ENCODE measurements at regions not wholly inside any gene's neighbourhood (a gene's known extent, or its start where the extent isn't known, plus 50 kb on each side); places are given as distances from the start of the nearest gene placed in this dataset.
"Not testable (repeated sequence)": the region's sequence is repeated elsewhere in the genome, so short reads cannot be mapped to it uniquely, and the experiment has no call there.

GRCh38 chr2:64251497-64252250 lies 107.5 kb upstream of the PELI1 start:
- peak in 1 of 14 donors; percentile 34 for DNase-seq

DNA sequence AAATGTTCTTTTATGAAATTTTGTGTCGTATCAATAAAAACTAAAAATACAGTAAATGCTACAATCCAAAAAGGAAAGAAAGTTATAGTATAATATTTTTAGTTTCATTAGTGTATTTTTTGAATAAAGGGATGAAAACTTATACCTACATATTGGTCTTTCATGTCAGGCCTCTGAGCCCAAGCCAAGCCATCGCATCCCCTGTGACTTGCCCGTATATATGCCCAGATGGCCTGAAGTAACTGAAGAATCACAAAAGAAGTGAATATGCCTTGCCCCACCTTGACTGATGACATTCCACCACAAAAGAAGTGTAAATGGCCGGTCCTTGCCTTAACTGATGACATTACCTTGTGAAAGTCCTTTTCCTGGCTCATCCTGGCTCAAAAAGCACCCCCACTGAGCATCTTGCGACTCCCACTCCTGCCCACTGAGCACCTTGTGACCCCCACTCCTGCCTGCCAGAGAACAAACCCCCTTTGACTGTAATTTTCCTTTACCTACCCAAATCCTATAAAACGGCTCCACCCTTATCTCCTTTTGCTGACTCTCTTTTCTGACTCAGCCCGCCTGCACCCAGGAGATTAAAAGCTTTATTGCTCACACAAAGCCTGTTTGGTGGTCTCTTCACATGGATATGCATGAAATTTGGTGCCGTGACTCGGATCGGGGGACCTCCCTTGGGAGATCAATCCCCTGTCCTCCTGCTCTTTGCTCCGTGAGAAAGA lies 108.2 kb upstream of the PELI1 start:
- not testable (repeated sequence) for DNase-seq

GRCh38 chr2:64253421-64253820 lies 109.2 kb upstream of the PELI1 start:
- DNase-seq = not testable (repeated sequence)

- DNase-seq = no peak
Measured at GRCh38 chr2:64258566-64258965, 114.3 kb upstream of the PELI1 start.

DNA sequence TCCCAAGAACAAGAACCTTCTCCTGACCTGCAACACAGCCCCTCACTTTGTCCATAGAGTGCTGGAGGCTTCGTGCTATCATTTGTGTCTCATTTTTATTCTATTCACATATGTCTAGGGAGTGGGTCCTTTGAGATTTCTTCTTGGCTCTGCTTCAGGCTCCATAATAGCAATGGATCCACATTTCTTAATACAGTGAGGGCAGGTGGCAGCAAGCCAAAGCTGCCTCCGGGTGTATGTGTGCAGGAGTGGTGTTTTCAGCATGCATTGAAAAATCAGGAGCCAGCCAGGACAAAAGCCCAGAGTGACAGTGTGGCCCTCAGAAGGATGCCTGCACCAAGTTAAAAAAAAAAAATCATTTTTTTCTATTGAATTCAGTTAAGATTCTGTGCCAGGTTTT lies 115.1 kb upstream of the PELI1 start:
- DNase-seq = no peak

- no peak for DNase-seq
Measured at GRCh38 chr2:64260093-64260803, 116.0 kb upstream of the PELI1 start.

DNA sequence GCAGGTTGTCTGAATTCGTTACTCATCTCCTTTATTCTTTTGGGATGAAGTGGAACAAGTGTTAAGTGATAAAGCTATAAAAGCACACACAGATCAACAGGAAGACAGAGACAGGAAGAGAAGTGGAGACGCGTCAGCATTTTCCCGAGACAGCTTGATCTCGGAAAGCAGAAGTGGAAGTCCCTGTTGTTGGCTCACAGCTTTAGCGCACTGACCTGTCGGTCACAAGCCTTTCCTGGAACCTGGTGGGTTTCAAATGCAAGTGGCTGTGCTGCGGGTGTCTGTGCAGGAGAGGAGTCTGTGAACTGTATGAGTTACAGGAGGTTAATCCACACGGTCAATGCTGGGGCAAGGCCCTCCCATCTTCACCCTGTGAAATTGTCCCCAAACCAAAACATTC lies 116.6 kb upstream of the PELI1 start:
- peak in 9 of 14 donors; percentile 23 to 60 (median 46) for DNase-seq

DNA sequence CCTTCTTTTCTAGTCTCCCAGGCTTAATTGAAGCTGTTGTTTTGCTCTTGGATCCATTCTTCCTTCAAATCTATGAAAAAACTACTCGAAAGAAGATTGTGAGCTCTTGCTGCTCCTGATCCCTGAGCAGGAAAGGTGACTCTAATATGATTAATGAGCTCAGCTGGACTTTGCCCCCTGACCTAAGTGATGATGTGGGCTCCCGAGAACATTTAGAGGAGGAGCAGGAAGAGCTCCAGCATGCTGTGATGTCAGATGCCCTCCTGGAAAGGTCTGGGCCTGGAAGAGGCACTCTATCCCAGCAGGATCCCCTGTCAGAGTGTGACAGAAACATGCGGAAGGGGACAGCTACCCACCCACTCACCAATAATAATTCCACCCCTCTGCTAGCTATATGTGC lies 117.9 kb upstream of the PELI1 start:
- DNase-seq = no peak

DNA sequence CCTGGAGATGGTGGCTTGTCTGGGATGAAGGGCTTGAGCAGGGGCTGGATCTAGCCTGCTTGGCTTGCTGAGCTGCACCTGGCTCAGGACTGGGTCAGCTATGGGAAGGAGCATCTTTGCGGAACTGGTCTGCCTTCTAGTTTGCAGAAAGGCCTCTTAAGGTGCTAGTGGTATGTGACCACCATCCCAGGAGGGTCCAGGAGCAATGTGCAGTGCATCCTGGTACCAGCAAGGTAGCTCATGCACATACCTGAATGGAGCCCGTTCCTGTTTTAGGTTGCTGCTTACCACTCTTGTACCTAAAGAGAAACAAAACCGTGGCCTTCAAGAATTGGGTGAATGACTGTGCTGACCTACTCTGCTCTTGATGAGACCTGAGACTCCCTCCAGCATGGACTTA lies 118.6 kb upstream of the PELI1 start:
- no peak for DNase-seq

DNA sequence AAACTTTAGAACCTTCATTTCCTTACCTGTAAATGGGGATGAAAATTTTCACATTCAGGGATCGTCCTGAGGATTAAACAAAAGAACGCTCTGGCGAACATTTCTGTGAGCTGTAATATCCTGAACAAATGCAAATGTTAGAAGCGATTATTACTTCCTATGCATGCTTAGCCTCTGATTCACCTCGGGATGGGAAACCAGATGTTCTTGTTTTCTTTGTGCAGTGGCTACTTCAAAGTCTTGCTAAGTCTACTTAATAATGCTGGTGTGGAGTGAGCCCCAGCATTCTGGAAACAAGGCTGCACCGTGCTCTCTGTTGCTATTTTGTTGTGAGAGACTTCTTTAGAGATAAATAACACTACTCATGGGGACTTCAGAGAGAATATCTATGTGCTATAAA lies 119.1 kb upstream of the PELI1 start:
- DNase-seq = no peak

- DNase-seq = no peak
Measured at GRCh38 chr2:64267699-64268098, 123.5 kb upstream of the PELI1 start.

DNA sequence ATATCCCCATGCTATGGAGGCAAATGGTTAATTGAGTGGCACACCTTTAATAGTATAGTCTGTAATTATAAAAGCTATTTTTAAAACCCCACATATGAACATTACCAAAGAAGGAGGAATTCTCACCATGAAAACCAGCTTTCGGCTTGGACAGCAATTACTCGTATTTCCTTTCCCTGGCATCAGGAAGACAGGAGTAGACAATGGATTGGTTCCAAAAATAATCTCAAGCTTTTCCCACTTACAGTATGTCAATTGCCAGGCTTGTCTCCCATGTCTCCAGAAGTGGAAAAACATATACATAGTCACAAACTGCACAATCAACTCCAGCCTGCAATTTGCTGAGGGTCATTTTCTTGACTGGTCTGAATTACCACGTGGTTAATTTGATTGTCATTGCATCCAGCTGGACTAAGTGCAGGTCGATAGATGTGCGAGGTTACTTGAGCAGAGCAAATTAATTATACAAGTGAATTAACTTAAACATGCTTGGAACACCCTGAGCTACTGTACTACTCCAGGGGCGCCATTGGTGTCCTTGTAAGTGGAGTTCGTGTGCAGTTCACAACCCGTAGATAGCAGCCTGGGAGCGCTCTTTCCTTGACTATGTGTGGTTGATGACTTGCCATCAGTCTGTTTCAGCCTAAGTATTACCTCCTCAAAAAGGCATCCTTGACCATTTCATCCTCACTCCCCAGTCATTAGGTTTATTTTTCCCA lies 124.3 kb upstream of the PELI1 start:
- no peak for DNase-seq

DNA sequence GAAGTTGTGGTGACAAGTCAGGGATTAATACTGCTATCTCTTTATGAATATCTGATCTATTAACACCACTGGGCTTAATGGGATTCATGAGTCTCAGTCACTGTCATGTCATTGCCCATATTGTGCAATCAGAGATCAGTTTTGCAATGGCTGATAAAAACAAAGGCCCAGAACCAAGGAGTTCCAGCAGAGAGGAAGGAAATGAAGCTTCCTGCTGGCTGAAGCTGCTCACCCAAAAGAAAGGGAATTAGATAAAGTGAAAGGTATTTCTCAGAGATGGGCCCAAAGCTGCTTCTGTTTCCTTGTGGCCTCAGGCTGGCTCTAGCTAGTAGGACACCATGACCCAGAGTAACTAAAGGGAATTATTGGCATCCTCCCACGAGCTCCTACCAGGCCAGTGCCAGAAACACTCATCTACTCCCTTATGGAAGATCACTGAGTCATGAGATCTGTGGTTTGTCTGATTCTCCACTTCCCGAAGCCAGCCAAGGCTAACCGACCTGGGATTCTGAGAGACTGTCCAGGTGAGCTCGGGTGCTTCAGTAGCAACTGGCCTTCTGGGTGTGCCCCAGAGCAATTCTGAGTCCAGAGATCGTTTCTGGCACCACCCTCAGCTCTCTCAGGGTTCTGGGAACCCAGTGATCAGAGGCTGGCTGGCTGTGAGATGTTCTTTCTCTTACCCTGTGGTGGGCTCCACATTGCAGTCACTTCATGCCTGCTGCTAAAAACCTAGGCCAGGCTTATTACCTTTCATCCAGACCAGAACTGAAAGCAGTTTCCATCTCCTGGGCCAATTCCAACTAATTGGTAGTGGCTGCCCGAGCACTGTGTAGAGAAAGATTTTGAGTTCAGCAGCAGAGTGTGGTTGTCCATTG lies 129.5 kb upstream of the PELI1 start:
- peak in 7 of 14 donors; percentile 19 to 67 (median 27) for DNase-seq

GRCh38 chr2:64274399-64275173 lies 130.4 kb upstream of the PELI1 start:
- DNase-seq = no peak

DNA sequence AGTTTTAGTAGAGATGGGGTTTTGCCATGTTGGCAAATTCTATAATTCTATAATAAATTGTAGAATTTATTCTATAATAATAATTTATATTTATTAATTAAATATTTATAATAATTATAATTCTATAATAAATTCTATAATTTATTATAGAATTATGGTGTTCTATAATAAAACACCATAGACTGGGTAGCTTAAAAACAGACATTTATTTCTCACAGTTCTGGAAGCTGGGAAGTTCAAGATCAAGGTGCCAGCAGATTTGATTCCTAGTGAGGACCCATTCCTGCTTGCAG lies 130.9 kb upstream of the PELI1 start:
- DNase-seq = no peak

- DNase-seq = no peak
Measured at GRCh38 chr2:64276417-64277095, 132.3 kb upstream of the PELI1 start.

DNA sequence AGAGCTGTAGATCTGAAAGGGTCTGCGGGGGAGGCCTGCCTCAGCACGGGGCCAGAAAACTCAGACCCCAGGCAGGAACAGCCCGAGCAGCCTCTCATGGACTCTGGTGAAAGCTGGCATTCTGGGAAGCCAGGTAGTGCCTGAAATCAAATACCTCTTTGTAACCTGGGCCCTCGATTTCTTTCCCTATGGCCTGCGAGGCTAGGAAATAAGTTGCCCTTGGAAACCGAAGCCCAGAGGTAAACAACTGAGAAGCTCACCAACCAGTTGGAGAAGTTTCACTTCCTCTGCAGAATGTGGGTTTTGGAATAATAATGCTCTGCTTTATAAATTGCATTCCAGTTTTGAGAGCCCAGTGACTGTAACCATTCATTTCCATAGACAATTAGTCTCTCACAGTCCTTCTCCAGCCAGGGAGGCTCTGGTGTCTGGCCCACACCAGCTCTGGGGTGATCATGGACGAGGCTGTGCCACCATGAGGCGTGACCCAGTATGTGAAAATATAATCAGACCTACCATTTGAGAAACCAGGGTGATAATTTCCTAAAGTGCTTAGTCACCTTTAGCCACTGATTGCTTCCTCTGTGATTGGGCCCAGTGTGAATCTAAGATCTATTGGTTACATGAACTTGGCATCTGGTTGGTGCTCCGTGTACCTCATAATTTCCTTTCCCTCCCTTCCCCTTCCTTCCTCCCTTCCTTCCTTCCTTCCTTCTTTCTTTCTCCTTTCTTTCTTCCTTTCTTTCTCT lies 133.1 kb upstream of the PELI1 start:
- peak in 4 of 14 donors; percentile 25 to 39 (median 35) for DNase-seq

- DNase-seq = not testable (repeated sequence)
Measured at GRCh38 chr2:64280812-64281211, 136.6 kb upstream of the PELI1 start.

DNA sequence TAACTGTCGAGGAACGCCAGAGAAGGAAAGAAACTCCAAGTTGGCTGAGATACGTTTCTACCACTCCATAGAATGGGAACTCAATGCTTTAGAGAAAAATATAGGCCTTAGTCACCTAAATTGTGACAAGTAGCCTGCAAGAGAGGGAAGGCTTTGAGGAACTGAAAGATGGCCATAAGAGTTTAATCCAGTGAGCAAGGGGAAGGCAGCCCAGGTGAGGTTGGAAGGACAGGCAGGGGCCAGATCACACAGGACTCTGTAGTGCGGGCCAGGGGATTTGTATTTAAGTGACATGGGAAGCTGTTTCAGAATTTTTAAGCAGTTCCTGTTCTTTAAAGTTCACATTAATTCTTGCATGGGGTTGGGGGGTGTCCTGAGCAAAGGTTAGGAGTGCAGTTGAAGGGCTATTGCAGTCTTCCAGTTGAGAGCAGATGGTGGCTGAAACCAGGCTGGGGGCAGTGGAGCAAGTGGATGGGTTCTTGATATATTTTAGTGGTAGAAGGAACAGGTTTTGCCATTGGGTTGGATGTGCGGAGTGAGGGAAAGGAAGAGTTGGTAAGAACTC lies 138.9 kb upstream of the PELI1 start:
- no peak for DNase-seq
